ENCODE measurements at regions not wholly inside any gene's neighbourhood (a gene's known extent, or its start where the extent isn't known, plus 50 kb on each side); places are given as distances from the start of the nearest gene placed in this dataset.

- 88 to 94% (median 89%) methylated on average over 5 to 7 of the region's 7 CpGs for WGBS, 5 donors
- no peak for DNase-seq
- H3K27me3 ChIP-seq (replicated peaks in 1 of 7), result peaks cover 0 to 41% (median 0%) of the 10 kb centered on the region in 7 donors
- TF ChIP-seq POLR2AphosphoS5 (IDR thresholded peaks at IDR 0.05), result no peak
- TF ChIP-seq POLR2A (IDR thresholded peaks at IDR 0.05), result no peak
- no peak for TF ChIP-seq CTCF (IDR thresholded peaks at IDR 0.05 in 8 of 11, conservative IDR thresholded peaks at IDR 0.05 in 3 of 11)
- H3K9me3 ChIP-seq, result no peaks in the 10 kb centered on the region
- H3K4me1 ChIP-seq, result no peaks in the 10 kb centered on the region
- no peak overlapping the region for H3K27ac ChIP-seq
- no peak overlapping the region for H3K4me3 ChIP-seq
- intact Hi-C loops (cut with DNase I; ENCODE audit: low total_unique reads), result no loop called here
- H3K36me3 ChIP-seq, result no peaks in the 10 kb centered on the region
Measured at GRCh38 chr11:69975822-69976221, 102.3 kb upstream of the ANO1 start.

- Histone ChIP-seq H3K9me3 (no peaks in the 10 kb centered on the region), H3K27ac (no peak overlapping the region), H3K4me1 (no peaks in the 10 kb centered on the region), H3K36me3 (no peaks in the 10 kb centered on the region), H3K27me3 (replicated peaks in 1 of 7) (peaks cover 0 to 48% (median 0%) of the 10 kb centered on the region in 7 donors), H3K4me3 (no peak overlapping the region)
- TF ChIP-seq POLR2AphosphoS5 (IDR thresholded peaks at IDR 0.05), result no peak
- TF ChIP-seq POLR2A (IDR thresholded peaks at IDR 0.05), result no peak
- TF ChIP-seq CTCF (IDR thresholded peaks at IDR 0.05 in 8 of 11, conservative IDR thresholded peaks at IDR 0.05 in 3 of 11), result no peak
- DNase-seq, result no peak
- WGBS, 5 donors, result 78 to 91% (median 89%) methylated on average over 10 of the region's 10 CpGs
- intact Hi-C loops (cut with DNase I; ENCODE audit: low total_unique reads), result no loop called here
Measured at GRCh38 chr11:69976794-69977193, 101.3 kb upstream of the ANO1 start.

- Histone ChIP-seq H3K4me1 (peaks cover 0 to 9% (median 0%) of the 10 kb centered on the region in 6 donors), H3K27me3 (replicated peaks in 1 of 7) (peaks cover 0 to 58% (median 0%) of the 10 kb centered on the region in 7 donors), H3K27ac (no peak overlapping the region), H3K9me3 (no peaks in the 10 kb centered on the region), H3K4me3 (no peak overlapping the region), H3K36me3 (no peaks in the 10 kb centered on the region)
- TF ChIP-seq POLR2AphosphoS5 (IDR thresholded peaks at IDR 0.05) (no peak), CTCF (IDR thresholded peaks at IDR 0.05 in 8 of 11, conservative IDR thresholded peaks at IDR 0.05 in 3 of 11) (no peak), POLR2A (IDR thresholded peaks at IDR 0.05) (no peak)
- intact Hi-C loops (cut with DNase I; ENCODE audit: low total_unique reads), result no loop called here
- DNase-seq, result no peak
- 82 to 93% (median 88%) methylated on average over 12 of the region's 12 CpGs for WGBS, 5 donors
Measured at GRCh38 chr11:69977951-69978350, 100.2 kb upstream of the ANO1 start.

- 56 to 64% (median 62%) methylated on average over 10 of the region's 10 CpGs for WGBS, 5 donors
- no peaks in the 10 kb centered on the region for H3K9me3 ChIP-seq
- no peak overlapping the region for H3K4me3 ChIP-seq
- H3K4me1 ChIP-seq, result peaks cover 0 to 14% (median 0%) of the 10 kb centered on the region in 6 donors
- H3K36me3 ChIP-seq, result no peaks in the 10 kb centered on the region
- DNase-seq, result no peak
- H3K27ac ChIP-seq, result no peak overlapping the region
- H3K27me3 ChIP-seq (replicated peaks in 1 of 7), result peaks cover 0 to 69% (median 8%) of the 10 kb centered on the region in 7 donors
- TF ChIP-seq CTCF (IDR thresholded peaks at IDR 0.05 in 8 of 11, conservative IDR thresholded peaks at IDR 0.05 in 3 of 11) (no peak), POLR2A (IDR thresholded peaks at IDR 0.05) (no peak), POLR2AphosphoS5 (IDR thresholded peaks at IDR 0.05) (no peak)
- intact Hi-C loops (cut with DNase I; ENCODE audit: low total_unique reads), result no loop called here
Measured at GRCh38 chr11:69978841-69979614, 99.1 kb upstream of the ANO1 start.

Data from spleen (tissue), 11 donors.